Anterior cingulate cortex (tissue), 58 donors: ENCODE measurements at regions not wholly inside any gene's neighbourhood (a gene's known extent, or its start where the extent isn't known, plus 50 kb on each side); places are given as distances from the start of the nearest gene placed in this dataset.
"Not testable (repeated sequence)": the region's sequence is repeated elsewhere in the genome, so short reads cannot be mapped to it uniquely, and the experiment has no call there.

Experiments
- DNase-seq, 58 donors: peaks; one replicate each; lab custom pipeline; 2025; lab: John Stamatoyannopoulos, UW

DNA sequence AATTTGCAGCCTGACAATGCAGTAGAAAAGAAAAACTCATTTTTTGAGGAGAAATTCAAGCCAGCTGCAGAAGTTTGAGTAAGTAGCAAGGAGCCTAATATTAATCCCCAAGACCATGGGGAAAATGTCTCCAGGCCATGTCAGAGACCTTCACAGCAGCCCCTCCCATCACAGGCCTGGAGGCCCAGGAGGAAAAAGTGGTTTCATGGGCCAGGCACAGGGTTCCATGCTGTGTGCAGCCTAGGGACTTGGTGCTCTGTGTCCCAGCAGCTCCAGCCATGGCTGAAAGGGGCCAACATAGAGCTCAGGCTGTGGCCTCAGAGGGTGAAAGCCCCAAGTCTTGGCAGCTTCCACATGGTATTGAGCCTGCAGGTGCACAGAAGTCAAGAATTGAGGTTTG lies 418.4 kb downstream of the HINT1 start:
- DNase-seq = not testable (repeated sequence)

GRCh38 chr5:130743092-130743491 lies 422.0 kb downstream of the HINT1 start:
- no peak for DNase-seq

DNA sequence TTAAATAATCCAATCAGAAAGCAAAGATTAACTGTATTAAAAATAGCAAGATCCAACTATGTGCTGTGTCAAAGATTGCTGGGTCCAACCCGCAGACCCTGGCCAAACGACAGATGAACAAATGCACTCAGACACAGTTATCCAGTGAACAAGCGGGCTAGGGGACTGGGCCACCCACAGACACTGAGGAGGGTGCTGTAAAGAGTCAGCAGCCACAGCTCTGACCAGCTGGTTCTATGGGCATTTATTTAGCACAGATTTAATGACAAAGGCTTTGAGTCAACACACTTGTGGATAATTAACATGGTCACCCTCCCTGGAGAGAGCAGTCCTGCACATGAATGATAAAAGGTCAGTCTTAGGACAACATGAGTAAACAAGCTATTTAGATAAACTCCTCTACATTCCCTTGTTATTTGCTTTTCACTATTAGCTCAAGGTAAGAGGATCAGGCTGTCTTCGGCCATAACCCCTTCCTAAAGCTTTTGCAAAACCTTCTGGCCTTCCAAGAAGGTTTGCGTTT lies 424.9 kb downstream of the HINT1 start:
- DNase-seq = no peak

DNA sequence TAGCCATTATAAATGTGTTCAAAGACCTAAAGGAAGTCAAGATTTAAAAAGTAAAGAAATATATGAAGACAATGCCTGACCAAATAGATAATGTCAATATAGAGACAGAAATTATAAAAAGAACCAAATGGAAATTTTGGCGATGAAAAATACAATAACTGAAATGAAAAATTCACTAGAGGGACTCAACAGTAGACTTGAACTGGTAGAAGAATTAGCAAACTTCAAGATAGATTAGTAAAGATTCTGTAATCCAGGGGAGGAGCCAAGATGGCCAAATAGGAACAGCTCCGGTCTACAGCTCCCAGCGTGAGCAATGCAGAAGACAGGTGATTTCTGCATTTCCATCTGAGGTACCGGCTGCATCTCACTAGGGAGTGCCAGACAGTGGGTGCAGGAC lies 433.2 kb downstream of the HINT1 start:
- no peak for DNase-seq

DNA sequence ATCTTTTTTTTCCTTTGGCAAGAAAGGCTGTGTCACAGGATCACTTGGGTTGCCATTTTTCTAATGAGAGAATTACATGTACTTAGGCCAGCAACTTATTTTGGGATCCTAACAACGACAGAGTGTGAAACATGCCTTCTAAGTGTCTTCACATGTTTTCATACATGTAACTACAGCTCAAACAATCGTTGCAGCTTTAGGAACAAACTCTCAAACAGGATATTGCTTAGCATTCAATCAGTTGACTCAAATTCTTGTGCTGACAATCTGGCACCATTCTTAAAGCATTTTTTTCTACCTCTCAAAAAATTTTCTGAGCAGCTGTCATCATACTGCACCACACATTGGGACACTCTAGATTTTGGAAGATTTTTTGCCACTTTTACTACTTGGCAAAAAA lies 435.5 kb downstream of the HINT1 start:
- peak in 2 of 58 donors; percentile 22 to 28 for DNase-seq

GRCh38 chr5:130727830-130728229 lies 437.2 kb downstream of the HINT1 start:
- DNase-seq = peak in 2 of 58 donors; percentile 11 to 22

DNA sequence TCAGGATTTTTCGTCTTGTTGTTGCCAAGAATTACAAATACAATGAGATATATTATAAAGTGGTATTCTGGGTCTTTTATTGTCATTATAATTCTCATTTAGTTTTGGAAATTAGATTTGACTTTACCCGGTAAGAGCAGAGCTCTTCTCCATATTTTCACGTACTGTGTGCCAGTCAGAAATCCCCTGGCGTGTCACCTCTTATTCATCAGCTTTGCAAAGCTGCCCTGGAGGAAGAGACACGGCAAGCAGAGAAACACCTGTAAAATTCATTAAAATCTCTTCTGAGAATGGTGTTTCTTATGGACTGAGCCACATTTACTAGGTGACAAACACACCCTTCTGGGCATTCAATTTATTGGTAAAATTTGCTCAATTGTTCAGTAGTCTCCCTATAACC lies 440.4 kb downstream of the HINT1 start:
- no peak for DNase-seq

- no peak for DNase-seq
Observed at GRCh38 chr5:130720355-130720754, 444.7 kb downstream of the HINT1 start.

DNA sequence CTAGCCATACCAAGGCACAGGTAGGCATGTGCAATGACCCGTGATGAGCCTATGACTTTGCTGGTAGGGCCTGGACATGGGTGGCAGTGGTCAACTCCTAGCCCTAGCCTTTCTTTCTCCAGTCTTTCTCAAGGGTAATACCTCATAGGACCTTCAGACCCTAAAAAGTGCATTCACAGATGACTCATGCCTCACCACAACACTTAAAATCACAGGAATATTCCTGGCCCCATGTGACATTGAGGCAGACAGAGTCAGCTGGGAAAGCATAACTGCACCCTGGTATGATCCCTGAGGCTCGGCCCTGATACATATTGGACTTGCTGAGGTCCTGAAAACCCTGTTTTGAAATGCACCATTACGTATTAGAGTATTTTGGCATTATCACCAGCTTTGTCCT lies 449.5 kb downstream of the HINT1 start:
- no peak for DNase-seq

DNA sequence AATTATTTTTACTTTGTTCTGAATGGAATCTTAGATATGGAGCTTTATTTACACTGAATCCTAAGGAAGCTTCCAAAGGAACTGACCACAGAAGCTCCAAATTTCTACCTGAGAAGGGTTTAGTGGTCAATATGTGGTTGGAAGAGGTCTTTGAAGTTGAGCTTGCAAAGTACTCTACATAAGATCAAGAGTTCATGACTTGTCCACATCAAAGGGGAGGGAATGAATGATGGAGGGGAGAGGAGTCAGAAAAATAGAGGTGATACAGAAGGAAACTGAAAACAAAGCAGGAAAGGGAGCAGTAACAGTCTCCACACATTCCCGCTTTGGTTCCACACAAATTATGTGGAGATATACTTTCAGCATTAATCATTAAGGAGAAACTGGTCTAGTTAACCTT lies 450.9 kb downstream of the HINT1 start:
- DNase-seq = no peak

- no peak for DNase-seq
Observed at GRCh38 chr5:130712324-130712723, 452.7 kb downstream of the HINT1 start.

DNA sequence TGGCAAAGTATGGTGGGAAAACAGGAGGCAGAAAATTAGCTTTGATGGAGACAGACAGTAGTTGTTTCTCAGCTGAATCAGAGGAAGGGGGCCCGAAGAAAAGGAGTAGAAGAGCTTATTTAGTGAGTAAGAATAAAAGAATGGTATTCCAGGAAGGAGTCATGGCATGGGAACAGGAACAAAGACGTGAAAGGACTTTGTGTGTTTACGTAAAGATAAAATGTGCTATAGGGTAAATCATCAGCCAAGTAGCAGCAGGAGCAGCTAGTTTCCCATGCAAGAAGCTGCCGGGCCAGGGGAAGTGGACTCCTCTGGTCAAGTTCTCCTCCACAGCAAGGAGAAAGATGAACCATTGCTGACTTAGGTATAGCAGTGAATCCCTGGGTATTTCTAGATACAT lies 454.5 kb downstream of the HINT1 start:
- no peak for DNase-seq

DNA sequence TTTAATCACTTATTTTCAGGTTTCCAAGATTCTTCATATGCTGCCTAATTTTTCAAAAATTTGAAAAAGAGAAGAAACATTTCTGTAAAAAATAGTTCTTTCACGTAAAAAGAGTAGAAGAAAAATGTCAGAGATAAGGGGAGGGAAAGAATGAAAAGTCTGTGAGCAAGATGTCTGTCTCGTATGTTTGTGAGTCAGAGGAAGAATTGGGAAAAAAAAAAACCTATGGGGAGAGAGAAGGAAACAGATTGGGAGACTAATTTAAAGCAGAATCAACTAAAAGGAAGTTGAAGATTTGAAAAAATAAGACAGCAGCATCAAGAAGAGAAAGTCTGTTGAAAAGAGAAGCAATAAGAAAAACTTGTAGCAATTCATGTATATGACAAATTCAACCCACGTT lies 456.3 kb downstream of the HINT1 start:
- no peak for DNase-seq

DNA sequence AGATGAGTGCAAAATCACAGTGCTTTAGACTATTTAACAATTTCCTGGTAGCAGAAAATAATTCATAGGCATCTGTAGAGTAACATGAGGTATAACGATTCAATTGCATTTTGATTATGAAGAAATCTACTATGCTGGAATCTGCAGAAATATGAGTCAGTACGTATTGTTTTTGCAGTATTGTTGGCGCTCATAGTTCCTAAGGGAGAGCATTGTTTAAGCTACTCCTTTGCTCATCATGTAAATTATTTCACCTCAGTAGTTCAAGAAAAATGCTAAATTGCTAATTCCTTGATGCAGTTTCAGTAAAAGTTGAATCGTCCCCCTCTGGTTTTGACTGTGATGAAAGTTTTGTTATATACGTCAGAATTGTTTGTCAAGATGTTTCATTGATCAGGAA lies 458.4 kb downstream of the HINT1 start:
- no peak for DNase-seq

DNA sequence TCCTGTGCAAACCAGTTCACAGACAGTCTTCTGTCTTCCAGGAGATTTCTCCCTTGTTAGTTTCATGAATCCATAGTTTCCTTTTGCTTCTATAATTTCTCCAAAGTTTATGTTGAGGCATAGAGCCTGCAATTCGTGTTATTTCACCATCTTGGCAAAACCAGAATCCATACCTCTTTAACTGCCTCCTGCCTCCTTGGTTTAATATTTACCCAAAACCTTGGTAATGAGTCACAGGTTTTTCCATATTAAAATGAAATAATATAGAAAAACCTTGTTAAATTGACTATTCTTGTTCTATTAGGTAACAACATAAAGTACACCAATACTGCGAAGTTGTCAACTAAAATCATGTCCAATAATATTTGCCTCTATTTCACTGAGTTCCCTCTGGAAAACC lies 459.7 kb downstream of the HINT1 start:
- DNase-seq = no peak

- no peak for DNase-seq
Observed at GRCh38 chr5:130693509-130693908, 471.5 kb downstream of the HINT1 start.

- DNase-seq = no peak
Observed at GRCh38 chr5:130692770-130693169, 472.3 kb downstream of the HINT1 start.

- DNase-seq = no peak
Observed at GRCh38 chr5:130689831-130690230, 475.2 kb downstream of the HINT1 start.

GRCh38 chr5:130687085-130687733 lies 477.8 kb downstream of the HINT1 start:
- no peak for DNase-seq

DNA sequence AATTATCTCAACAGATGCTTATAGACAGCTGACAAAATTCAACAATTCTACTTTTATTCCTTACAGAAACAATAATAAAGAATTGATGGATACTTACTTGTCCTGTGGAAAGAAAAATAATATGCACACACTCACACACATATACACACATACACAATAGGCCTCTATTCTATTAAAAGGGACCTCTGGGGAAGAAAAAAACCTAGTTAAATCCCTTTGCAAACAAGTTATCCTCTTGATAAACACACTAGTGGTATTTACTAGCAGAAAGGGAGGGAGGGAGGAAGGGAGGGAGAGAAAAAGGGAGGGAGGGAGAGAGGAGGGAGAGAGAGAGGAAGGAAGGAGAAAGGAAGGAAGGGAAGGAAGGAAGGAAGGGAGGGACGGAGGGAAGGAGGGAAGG lies 486.4 kb downstream of the HINT1 start:
- DNase-seq = no peak

DNA sequence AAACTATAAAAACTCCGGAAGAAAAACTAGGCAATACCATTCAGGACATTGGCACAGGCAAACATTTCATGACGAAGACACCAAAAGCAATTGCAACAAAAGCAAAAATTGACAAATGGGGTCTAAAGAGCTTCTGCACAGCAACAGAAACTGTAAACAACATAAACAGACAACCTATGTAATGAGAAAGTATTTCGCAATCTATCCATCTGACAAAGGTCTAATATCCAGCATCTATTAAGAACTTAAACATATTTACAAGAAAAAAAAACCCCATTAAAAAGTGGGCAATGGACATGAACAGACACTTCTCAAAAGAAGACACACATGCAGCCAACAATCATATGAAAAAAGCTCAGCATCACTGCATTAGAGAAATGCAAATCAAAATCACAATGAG lies 498.6 kb downstream of the HINT1 start:
- no peak for DNase-seq

- no peak for DNase-seq
Observed at GRCh38 chr5:130652176-130652575, 512.9 kb downstream of the HINT1 start.

GRCh38 chr5:130651440-130651839 lies 513.6 kb downstream of the HINT1 start:
- no peak for DNase-seq
